HG03175 (cell line): ENCODE measurements at regions not wholly inside any gene's neighbourhood (a gene's known extent, or its start where the extent isn't known, plus 50 kb on each side); places are given as distances from the start of the nearest gene placed in this dataset.
"Not testable (repeated sequence)": the region's sequence is repeated elsewhere in the genome, so short reads cannot be mapped to it uniquely, and the experiment has no call there.

Experiments
- ATAC-seq: cut with Tn5 transposase; IDR thresholded peaks from one replicate; pipeline ENCODE4 v1.9.1; 2021; ENCODE audit warnings: mild to moderate bottlenecking, moderate library complexity; ENCODE audit not compliant: unreplicated experiment

DNA sequence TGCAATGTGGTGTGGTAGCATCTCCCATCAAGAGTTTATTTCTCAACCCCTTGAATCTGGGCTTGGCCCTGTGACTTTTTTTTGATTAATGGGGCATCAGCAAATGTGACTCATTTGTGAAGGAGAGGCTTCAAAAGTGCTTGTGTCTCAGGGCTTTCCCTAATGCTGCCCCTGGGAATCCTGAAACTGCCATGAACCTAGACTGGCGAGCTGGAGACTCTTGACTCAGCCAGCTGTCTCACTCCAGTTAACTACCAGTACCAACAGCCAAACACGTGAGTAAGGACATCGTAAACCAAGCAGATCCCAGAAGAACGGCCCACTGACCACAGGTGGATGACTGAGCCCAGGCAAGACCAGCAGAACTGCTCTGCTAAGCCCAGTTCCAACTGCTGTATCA, 72.8 kb upstream of the ADTRP start:
- ATAC-seq, result no peak

DNA sequence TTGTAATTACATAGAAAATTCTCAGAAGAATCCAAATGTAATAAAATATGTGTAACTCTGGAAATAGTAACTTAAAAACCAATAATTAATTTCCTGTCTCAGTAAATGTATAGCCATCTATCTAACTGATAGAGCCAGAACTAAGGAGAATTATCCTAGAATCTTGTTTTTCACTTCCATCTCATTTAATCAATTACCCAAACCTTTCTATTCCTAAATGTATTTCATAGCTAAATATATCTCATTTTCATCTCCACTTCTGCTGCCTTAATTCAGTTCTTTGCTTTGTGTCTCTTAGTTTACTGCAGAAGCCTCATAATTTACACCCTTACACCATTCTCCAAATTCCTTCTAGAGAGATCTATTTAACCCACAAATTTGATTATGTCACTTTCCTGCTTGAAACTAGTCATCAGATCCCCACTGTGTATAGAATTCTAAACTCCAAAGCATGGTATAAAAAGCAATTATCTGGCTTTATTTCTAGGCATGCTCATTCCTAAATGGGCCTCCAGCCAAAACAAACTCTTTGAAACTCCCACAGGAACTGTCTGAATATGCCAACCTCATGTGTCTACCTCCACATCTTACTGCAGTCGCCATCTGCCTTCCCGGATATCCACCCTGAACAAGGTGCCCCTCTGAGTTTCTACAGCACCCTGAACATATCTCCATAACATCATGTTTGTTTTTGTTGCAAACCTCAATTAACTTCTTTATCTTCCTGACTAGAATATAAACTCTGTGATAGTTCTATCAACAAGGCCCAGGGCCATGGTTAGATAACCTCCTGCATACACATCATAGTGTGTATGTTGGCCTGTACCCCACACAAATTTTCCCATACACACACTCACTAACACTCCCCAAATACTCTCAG, 70.5 kb upstream of the ADTRP start:
- ATAC-seq, result no peak

DNA sequence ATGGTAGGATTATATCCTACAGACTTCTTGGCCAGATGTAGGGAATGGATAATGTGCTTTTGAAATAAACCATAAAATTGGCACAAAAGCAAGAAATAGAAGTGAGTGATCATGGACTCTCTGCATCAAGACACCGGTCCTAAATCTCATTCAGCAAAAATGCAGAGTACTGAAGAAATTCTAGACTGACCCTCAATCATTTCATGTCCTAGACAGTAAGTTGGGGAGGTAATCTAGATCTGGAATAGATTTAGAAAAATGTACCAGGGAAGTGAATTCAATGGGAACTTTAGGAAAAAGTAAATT, 69.7 kb upstream of the ADTRP start:
- no peak for ATAC-seq

DNA sequence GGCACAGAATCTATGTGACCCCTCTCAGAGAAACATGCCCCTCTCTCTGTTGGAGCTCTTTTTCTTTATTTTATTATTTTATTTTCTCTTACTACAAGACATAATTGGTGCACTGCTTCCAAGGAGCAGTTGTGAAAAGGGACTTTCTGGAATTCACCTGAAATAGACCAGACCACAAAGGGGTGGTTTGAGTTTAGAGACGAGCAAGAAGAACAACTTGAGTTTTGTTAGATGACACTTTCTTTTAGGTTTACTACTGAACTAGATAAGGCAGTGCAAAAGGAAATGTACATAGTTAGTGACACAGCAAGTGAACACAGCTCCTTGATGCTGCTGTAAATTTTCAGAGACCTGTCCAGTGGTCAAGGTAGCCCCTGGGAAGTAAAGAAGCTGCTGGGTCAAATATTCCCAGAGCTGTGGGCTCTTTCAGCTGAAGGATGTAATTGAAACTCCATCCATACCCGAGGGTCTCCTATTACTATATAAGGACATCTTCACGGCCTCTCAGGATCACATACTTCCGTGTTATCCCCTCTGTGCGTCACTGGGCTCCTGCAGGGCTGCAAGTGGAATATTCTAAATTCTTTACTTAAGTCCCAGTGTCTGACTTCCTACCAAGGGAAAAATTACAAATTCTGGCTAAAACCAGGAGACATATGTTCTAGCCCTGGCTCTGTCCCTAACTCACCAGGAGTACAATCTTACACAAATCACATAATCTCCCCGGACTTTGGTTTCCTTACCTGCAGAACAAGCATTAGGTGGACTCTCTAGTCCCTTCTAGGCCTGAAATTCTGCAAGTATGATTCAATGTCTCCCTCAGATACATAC, 69.1 kb upstream of the ADTRP start:
- no peak for ATAC-seq

DNA sequence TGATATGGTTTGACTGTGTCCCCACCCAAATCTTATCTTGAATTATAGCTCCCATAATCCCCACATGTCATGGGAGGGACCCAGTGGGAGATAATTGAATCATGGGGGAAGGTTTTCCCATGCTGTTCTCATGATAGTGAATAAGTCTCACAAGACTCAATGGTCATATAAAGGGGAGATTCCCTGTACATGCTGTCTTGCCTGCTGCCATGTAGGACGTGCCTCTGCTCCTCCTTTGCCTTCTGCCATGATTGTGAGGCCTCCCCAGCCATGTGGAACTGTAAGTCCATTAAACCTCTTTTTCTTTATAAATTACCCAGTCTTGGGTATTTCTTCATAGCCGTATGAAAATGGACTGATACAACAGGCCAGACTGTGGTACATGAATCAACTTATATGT, 68.5 kb upstream of the ADTRP start:
- not testable (repeated sequence) for ATAC-seq

DNA sequence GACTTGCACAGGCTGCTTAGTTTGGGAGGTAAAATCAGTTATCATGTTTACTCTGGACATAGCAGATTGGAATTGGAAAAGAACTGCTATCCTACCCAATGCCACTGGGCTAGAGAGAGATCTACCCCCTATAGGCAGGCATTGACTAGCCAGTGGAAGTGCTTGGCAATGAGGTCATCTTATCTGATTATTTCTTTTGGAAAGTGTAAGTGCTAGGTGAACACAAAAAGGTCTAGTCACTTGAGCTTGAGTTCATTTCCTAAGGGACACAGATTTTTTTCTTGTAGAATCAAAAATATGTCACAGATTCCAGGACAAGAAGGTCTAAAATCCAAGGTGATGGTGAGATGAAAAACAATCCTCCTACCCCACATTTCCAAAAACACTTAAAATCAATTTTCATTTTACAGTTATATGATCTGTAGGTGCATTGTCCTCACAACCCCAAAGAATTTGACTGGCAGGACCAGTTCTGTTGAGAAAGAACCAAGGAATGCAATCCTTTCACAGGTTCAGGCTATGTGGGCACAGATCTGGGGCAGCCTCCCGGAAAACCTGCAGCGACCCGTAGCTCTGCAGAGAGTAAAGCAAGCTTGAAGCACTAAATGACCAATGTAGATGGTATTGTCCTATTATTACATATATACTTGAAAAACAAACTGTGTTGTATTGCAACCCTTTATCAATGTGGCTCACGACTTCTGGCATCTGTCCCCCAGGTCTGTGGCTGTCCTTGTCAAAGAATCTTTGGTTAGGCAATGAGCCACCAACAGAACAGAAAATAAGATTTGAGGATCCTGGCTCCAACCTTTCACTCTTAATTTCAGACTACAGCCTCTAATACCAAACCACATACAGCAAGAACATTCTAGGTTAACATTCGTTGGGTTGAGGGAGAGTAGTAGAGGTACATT, 67.3 kb upstream of the ADTRP start:
- no peak for ATAC-seq

DNA sequence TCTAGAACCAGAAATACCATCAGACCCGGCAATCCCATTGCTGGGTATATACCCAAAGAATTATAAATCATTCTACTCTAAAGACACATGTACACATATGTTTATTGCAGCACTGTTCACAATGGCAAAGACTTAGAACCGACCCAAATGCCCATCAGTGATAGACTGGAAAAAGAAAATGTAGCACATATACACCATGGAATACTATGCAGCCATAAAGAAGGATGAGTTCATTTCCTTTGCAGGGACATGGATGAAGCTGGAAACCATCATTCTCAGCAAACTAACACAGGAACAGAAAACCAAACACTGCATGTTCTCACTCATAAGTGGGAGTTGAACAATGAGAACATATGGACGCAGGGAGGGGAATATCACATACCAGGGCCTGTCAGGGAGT, 64.2 kb upstream of the ADTRP start:
- not testable (repeated sequence) for ATAC-seq

DNA sequence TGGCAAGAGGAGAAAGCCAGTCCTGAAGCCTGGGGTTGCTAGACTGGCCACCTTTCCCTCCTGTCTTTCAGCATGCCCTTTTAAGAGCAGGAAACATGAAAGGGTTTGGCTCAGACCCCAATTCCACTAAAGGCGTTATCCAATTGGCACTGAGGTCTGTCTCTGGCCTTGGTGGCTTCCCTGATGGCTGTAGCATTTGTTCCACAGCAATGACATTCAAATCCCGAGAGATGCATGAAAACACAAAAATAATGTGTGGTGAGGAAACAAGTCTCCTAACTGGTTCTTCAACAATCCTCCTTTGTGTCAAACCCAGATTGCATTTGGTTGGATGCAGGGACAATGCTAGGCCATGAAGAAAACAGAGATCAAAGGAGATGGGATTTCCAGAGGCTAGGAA, 56.5 kb upstream of the ADTRP start:
- no peak for ATAC-seq

DNA sequence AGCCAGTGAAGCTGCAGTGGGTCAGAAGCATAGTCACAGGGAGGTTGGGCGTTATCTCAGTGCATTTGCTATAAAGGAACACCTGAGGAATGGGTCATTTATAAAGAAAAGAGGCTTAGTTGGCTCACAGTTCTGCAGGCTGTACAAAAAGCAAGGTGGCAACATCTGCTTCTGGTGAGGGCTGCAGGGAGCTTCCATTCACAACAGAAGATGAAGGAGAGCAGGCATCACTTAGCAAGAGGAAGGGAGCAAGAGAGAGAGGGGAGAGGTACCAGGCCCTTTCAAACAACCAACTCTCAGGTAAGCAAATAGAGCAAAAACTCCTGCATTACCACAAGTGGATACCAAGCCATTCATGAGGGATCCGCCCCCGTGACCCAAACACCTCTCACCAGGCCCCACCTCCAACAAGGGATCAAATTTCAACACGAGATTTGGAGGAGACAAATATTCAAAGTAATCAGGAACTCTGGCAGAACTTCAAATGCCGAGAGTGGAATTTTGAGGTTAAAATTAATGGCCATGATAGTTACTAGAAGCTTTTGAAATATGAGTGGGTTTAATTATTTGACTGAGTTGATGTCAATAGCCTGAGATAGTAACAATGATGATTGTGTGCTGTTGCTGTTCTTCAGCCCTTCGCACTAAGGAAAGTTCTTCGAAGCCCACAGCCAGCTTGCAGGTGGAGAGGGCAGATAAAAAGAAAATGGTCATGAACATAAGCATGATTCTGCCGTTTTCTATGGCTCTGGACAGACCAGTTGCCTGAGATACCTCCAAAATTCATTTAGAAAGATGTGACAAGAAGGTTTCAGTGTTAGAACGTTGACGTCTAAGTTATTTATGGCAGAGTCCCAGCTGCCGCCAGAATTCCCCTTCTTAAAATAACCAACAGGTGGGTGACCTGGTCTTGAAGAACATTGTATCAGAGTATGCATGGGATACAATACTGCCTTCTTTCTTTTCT, 55.3 kb upstream of the ADTRP start:
- ATAC-seq, result peak; percentile 66

DNA sequence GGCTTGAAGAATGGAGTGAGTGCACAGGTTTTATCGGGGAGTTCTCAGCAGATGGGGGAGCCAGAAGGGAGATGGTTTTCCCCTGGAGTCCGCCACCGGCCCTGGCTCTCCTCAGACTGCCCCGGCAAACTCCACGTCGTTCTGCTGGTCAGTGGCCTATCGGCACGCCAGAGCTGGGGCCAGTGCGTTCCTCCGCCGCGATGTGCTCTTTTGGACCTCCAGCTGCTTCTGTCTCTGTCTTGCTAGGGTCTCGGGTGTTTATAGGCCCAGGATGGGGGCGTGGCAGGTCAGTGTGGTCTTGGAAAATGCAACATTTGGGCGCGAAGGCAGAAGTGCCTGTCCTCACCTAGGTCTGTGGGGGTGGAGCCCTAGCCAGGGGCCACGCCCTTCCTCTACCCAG, 53.0 kb upstream of the ADTRP start:
- ATAC-seq, result no peak

DNA sequence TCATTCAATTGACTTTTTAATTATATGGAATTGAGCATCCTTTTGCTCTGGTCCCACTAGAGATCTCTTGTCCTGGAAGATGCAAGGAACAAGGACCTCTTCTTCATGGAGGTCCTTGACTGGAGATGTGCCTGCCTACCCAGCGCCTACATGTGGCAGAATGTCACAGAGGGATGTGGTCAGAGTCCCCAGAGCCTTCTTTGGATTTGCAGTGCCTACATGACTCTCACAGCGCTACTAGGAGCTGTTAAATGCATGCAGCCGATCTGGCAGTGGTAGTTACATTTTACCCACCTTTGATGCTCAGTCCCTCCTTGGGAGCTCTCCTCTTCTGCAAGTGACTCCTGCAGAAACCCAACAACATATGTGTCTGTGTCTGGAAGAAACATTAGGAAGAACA, 51.9 kb upstream of the ADTRP start:
- ATAC-seq, result no peak

DNA sequence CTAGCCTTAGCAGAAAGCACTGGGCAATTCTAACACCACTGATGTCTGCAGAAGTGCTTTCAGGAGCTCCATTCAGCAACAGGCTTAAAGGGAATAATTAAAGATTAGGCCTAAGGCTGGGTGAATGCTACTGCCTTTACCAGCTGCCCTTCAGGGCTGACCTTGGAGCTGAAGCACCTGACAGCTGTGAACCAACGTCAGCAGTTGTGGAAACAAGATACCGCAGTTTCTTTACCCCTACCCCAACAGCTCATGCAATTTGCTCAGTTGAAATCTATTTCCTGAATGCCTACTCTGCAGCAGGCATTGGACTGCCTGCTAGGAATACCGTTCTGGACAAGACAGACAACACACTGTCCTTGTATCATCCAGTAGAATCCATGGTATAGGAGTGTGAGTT, 51.5 kb upstream of the ADTRP start:
- no peak for ATAC-seq

DNA sequence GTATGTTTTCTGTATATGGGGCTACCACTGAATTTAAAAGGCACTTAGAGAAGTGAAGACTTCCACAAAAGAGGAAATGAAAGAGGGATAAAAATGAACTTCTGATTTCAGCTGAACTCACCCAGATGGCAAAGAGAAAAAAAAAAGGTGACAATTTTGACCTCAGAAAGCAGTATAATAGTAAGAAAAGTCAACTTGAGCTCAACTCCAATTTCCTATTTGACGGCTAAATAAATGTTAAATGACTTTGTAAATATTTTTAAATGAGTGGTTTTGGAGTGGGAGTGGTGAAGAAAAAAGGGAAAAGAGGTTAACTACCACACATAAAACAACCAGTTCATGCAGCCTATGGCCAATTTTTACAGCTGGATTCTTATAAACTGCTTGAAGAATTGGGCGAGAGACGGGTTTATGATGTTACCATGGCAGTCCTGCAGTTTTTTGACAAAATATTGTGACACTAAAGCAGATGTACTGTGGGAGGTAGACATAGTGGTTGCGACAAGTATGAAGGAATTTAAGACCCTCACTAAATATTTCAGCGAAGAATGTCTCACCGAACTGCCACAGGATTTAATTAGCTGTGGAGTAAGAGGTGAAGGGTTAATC, 49.8 kb upstream of the ADTRP start:
- peak; percentile 59 for ATAC-seq
